ENCODE measurements at regions not wholly inside any gene's neighbourhood (a gene's known extent, or its start where the extent isn't known, plus 50 kb on each side); places are given as distances from the start of the nearest gene placed in this dataset.
"Not testable (repeated sequence)": the region's sequence is repeated elsewhere in the genome, so short reads cannot be mapped to it uniquely, and the experiment has no call there.

DNA sequence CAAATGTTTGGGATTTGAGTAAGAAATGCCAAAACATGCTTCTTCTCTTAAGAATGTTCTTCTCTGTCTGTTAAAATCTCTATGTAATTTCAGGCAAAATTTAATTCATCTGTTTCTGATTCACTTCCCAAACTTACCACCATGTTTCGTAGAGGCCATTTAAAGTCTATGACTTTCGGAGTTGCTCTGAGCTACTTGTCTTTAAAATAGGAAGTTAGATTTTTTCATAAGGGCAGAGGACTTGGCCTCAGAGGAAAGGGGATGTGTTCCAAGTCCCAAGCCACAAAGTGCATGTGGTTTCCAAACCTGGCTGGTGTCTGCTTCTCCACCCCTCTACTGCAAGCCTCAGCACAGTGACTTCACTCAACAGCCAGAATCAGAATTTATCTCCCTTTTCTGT, 111.3 kb upstream of the ADRA1B start:
- H3K4me3 Mint-ChIP-seq (ENCODE audit: unreplicated experiment): no peak overlapping the region
- H3K27ac Mint-ChIP-seq (ENCODE audit: unreplicated experiment): no peak overlapping the region
- H3K36me3 Mint-ChIP-seq (ENCODE audit: low read depth, unreplicated experiment): no peaks in the 10 kb centered on the region
- H3K9me3 Mint-ChIP-seq (ENCODE audit: unreplicated experiment): no peaks in the 10 kb centered on the region
- H3K27me3 Mint-ChIP-seq (ENCODE audit: unreplicated experiment): no peaks in the 10 kb centered on the region
- TF ChIP-seq, protein P1, sequence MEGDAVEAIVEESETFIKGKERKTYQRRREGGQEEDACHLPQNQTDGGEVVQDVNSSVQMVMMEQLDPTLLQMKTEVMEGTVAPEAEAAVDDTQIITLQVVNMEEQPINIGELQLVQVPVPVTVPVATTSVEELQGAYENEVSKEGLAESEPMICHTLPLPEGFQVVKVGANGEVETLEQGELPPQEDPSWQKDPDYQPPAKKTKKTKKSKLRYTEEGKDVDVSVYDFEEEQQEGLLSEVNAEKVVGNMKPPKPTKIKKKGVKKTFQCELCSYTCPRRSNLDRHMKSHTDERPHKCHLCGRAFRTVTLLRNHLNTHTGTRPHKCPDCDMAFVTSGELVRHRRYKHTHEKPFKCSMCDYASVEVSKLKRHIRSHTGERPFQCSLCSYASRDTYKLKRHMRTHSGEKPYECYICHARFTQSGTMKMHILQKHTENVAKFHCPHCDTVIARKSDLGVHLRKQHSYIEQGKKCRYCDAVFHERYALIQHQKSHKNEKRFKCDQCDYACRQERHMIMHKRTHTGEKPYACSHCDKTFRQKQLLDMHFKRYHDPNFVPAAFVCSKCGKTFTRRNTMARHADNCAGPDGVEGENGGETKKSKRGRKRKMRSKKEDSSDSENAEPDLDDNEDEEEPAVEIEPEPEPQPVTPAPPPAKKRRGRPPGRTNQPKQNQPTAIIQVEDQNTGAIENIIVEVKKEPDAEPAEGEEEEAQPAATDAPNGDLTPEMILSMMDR (IDR thresholded peaks at IDR 0.05; ENCODE audit: unreplicated experiment): no peak
- no peak for DNase-seq (ENCODE audit: low spot score)
- no peaks in the 10 kb centered on the region for H3K4me1 Mint-ChIP-seq (ENCODE audit: unreplicated experiment)

DNA sequence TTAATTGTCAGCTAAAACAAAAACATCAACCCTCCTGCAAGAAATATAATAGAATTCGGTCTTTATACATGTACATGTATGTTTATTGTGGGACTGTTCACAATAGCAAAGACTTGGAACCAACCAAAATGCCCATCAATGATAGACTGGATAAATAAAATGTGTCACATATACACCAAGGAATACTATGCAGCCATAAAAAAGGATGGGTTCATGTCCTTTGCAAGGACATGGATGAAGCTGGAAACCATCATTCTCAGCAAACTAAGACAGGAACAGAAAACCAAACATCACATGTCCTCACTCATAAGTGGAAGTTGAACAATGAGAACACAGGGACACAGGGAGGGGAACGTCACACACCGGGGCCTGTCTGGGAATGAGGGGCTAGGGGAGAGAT, 109.1 kb upstream of the ADRA1B start:
- not testable (repeated sequence) for H3K27me3 Mint-ChIP-seq (ENCODE audit: unreplicated experiment); H3K4me1 Mint-ChIP-seq (ENCODE audit: unreplicated experiment); H3K27ac Mint-ChIP-seq (ENCODE audit: unreplicated experiment); H3K36me3 Mint-ChIP-seq (ENCODE audit: low read depth, unreplicated experiment); H3K4me3 Mint-ChIP-seq (ENCODE audit: unreplicated experiment); H3K9me3 Mint-ChIP-seq (ENCODE audit: unreplicated experiment); DNase-seq (ENCODE audit: low spot score)

DNA sequence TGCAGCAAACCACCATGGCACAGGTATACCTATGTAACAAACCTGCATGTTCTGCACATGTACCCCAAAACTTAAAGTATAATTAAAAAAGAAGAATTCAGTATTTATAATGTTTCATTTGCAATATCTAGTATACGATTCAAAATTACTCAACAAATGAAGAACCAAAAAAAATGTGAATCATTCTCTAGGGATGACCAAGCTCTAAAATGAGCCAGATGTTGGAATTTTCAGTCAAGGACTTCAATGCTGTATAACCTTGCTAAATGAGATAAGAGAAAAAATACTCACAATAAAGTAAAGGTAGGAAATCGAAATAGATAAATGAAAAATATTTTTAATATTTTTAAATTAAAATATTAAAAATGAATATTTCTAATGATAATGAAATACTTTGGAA, 108.7 kb upstream of the ADRA1B start:
- H3K4me3 Mint-ChIP-seq (ENCODE audit: unreplicated experiment): no peak overlapping the region
- no peak overlapping the region for H3K27ac Mint-ChIP-seq (ENCODE audit: unreplicated experiment)
- no peaks in the 10 kb centered on the region for H3K27me3 Mint-ChIP-seq (ENCODE audit: unreplicated experiment)
- no peaks in the 10 kb centered on the region for H3K9me3 Mint-ChIP-seq (ENCODE audit: unreplicated experiment)
- no peaks in the 10 kb centered on the region for H3K36me3 Mint-ChIP-seq (ENCODE audit: low read depth, unreplicated experiment)
- TF ChIP-seq, protein P1 (IDR thresholded peaks at IDR 0.05; ENCODE audit: unreplicated experiment): no peak
- H3K4me1 Mint-ChIP-seq (ENCODE audit: unreplicated experiment): no peaks in the 10 kb centered on the region
- no peak for DNase-seq (ENCODE audit: low spot score)

DNA sequence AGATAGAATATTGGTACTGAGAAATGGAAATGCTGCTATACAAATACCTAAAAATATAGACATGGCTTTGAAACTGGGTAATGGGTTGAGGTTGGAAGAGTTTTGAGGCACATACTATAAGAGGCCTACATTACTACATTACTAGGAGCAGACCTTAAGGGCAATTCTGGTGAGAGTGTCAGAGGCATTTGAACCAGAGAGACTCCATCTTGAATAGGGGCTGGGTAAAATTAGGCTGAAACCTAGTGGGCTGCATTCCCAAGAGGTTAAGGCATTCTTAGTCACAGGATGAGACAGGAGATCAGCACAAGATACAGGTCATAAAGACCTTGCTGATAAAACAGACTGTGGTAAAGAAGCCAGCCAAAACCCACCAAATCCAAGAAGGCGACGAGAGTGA, 104.6 kb upstream of the ADRA1B start:
- no peak for DNase-seq (ENCODE audit: low spot score)
- H3K4me1 Mint-ChIP-seq (ENCODE audit: unreplicated experiment): no peaks in the 10 kb centered on the region
- H3K27me3 Mint-ChIP-seq (ENCODE audit: unreplicated experiment): no peaks in the 10 kb centered on the region
- H3K36me3 Mint-ChIP-seq (ENCODE audit: low read depth, unreplicated experiment): no peaks in the 10 kb centered on the region
- no peak overlapping the region for H3K27ac Mint-ChIP-seq (ENCODE audit: unreplicated experiment)
- TF ChIP-seq, protein P1 (IDR thresholded peaks at IDR 0.05; ENCODE audit: unreplicated experiment): no peak
- H3K9me3 Mint-ChIP-seq (ENCODE audit: unreplicated experiment): no peaks in the 10 kb centered on the region
- H3K4me3 Mint-ChIP-seq (ENCODE audit: unreplicated experiment): no peak overlapping the region

DNA sequence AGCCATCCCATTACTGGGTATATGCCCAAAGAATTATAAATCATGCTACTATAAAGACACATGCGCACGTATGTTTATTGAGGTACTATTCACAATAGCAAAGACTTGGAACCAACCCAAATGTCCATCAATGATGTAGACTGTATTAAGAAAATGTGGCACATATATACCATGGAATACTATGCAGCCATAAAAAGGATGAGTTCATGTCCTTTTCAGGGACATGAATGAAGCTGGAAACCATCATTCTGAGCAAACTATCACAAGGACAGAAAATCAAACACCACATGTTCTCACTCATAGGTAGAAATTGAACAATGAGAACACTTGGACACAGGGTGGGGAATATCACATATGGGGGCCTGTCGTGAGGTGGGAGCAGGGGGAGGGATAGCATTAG, 103.5 kb upstream of the ADRA1B start:
- not testable (repeated sequence) for H3K9me3 Mint-ChIP-seq (ENCODE audit: unreplicated experiment); H3K36me3 Mint-ChIP-seq (ENCODE audit: low read depth, unreplicated experiment); DNase-seq (ENCODE audit: low spot score); H3K27ac Mint-ChIP-seq (ENCODE audit: unreplicated experiment); H3K4me3 Mint-ChIP-seq (ENCODE audit: unreplicated experiment); H3K4me1 Mint-ChIP-seq (ENCODE audit: unreplicated experiment); H3K27me3 Mint-ChIP-seq (ENCODE audit: unreplicated experiment)

DNA sequence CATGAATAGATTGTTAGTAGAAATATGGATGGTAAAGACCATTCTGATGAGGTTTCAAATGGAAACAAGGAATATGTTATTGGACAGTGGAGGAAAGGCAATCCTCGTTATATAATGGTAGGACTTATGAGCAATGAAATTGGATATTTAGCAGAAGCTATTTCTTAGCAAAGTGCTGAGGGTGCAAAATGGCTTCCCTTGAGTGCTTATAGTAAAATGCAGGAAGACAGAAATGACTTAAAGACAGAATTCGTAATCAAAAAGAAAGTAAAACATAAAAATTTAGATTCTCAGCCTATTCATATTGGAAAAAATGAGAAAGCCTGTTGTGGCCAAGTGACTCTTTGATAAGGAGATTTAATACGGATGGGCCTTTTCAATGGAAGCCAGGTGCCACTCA, 102.1 kb upstream of the ADRA1B start:
- Mint-ChIP-seq H3K27ac (ENCODE audit: unreplicated experiment) (no peak overlapping the region), H3K9me3 (ENCODE audit: unreplicated experiment) (no peaks in the 10 kb centered on the region), H3K4me3 (ENCODE audit: unreplicated experiment) (no peak overlapping the region), H3K4me1 (ENCODE audit: unreplicated experiment) (no peaks in the 10 kb centered on the region), H3K27me3 (ENCODE audit: unreplicated experiment) (no peaks in the 10 kb centered on the region), H3K36me3 (ENCODE audit: low read depth, unreplicated experiment) (no peaks in the 10 kb centered on the region)
- no peak for DNase-seq (ENCODE audit: low spot score)
- TF ChIP-seq, protein P1 (IDR thresholded peaks at IDR 0.05; ENCODE audit: unreplicated experiment): no peak
